ENCODE measurements at regions not wholly inside any gene's neighbourhood (a gene's known extent, or its start where the extent isn't known, plus 50 kb on each side); places are given as distances from the start of the nearest gene placed in this dataset.

DNA sequence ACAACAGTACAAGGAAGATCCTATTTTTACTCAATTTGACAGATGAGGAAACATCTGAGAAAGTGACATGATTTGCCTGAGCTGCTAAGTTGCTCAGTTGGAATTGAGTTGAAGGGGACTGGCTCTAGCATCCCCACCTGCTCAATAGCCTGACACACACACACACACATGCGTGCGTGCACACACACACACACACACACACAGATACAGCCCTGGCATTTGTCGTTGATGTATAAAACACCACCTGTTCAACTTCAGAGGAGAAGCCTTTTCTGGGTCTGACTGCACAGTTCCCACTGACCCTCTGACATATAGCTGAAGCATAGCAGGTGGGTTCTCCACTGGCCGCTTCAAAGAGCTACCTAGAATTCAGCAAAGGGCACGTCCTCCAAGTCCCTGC is 1045.9 kb downstream of the VRK1 start:
- DNase-seq (no peak), ATAC-seq (ENCODE audit: low read depth) (no peak)
- Histone ChIP-seq H3K4ac (ENCODE audit: low read depth, low read length) (no peak overlapping the region), H3K14ac (replicated peaks; ENCODE audit: low read depth, low read length) (no peak overlapping the region), H3K36me3 (ENCODE audit: control insufficient read depth, insufficient read depth, low read length) (no peaks in the 10 kb centered on the region), H2BK20ac (ENCODE audit: low read depth, low read length) (no peak overlapping the region), H3K27me3 (ENCODE audit: control insufficient read depth, insufficient read depth, low read length) (no peaks in the 10 kb centered on the region), H3K9ac (ENCODE audit: low read depth, low read length) (no peak overlapping the region), H4K91ac (ENCODE audit: insufficient read depth, low read depth, low read length) (no peak overlapping the region), H2AK5ac (ENCODE audit: low read depth, low read length) (no peak overlapping the region), H2AK9ac (replicated peaks; ENCODE audit: low read depth, low read length, poor library complexity) (no peak overlapping the region), H4K20me1 (ENCODE audit: insufficient read depth, low read length) (no peaks in the 10 kb centered on the region), H3K79me1 (ENCODE audit: low read depth in 1 of 2, low read length in 2 of 2) (no peaks in the 10 kb centered on the region), H2BK15ac (ENCODE audit: low read depth, low read length) (no peak overlapping the region), H2AFZ (replicated peaks; ENCODE audit: low read length, poor library complexity) (no peak overlapping the region), H4K8ac (ENCODE audit: low read depth in 2 of 2, low read length in 2 of 2) (no peak overlapping the region), H3K9me3 (ENCODE audit: control insufficient read depth, insufficient read depth, low read length) (peaks cover 30% of the 10 kb centered on the region), H3K4me3 (ENCODE audit: insufficient read depth, low read depth, low read length) (no peak overlapping the region), H3K4me1 (ENCODE audit: control insufficient read depth, insufficient read depth, low read length) (no peaks in the 10 kb centered on the region), H3K4me2 (ENCODE audit: low read depth, low read length) (no peak overlapping the region), H2BK120ac (ENCODE audit: low read depth, low read length) (no peak overlapping the region), H3K27ac (ENCODE audit: insufficient read depth, low read length) (no peak overlapping the region), H2BK5ac (ENCODE audit: low read depth, low read length, poor library complexity, severe bottlenecking) (no peak overlapping the region), H4K5ac (ENCODE audit: low read depth, low read length) (no peak overlapping the region), H3K18ac (ENCODE audit: low read depth, low read length) (no peak overlapping the region), H3K56ac (ENCODE audit: extremely low read depth, insufficient read depth, low read length) (no peak overlapping the region; the same call in 1 of the 2 replicates), H3K9me1 (ENCODE audit: insufficient read depth, low read length) (no peaks in the 10 kb centered on the region), H3K23ac (ENCODE audit: low read depth, low read length) (no peak overlapping the region)
- TF ChIP-seq MAZ (IDR thresholded peaks at IDR 0.05; ENCODE audit: borderline replicate concordance, low read depth, low read length) (no peak), CEBPB (IDR thresholded peaks at IDR 0.05; ENCODE audit: low read depth, low read length) (no peak), FOS (IDR thresholded peaks at IDR 0.05; ENCODE audit: low read depth, low read length) (no peak), BHLHE40 (IDR thresholded peaks at IDR 0.05; ENCODE audit: low read depth, low read length) (no peak), POLR2A (IDR thresholded peaks at IDR 0.05; ENCODE audit: low read depth, low read length) (no peak)
- TF ChIP-seq, protein P1, sequence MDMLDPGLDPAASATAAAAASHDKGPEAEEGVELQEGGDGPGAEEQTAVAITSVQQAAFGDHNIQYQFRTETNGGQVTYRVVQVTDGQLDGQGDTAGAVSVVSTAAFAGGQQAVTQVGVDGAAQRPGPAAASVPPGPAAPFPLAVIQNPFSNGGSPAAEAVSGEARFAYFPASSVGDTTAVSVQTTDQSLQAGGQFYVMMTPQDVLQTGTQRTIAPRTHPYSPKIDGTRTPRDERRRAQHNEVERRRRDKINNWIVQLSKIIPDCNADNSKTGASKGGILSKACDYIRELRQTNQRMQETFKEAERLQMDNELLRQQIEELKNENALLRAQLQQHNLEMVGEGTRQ (IDR thresholded peaks at IDR 0.05; ENCODE audit: low read depth, low read length) = no peak
- in situ Hi-C loops (cut with MboI; ENCODE audit: low sequenced_read_pairs) = no loop called here
- dilution Hi-C loops (cut with HindIII; ENCODE audit: low sequenced_read_pairs, unreplicated experiment) = no loop called here
- WGBS, 2 experiments (ENCODE audit: extremely low coverage in 2 of 2, insufficient read length in 1 of 2) = no CpG with 5 or more reads among the region's 5 CpGs
- BruUV-seq (replicated peaks) = no TSS peak
- ChIA-PET CTCF (no interaction called here), POLR2A (ENCODE audit: unreplicated experiment) (no interaction called here)
- intact Hi-C loops (cut with micrococcal nuclease) = no loop called here

All from IMR-90 (cell line).